Subcutaneous abdominal adipose tissue (tissue), 5 donors: ENCODE measurements at regions not wholly inside any gene's neighbourhood (a gene's known extent, or its start where the extent isn't known, plus 50 kb on each side); places are given as distances from the start of the nearest gene placed in this dataset.

Source experiments
- H3K27ac ChIP-seq: one replicate; pipeline ENCODE4 v1.7.0; 2013; ENCODE audit warnings: low read depth, mild to moderate bottlenecking, inconsistent platforms, low read length, moderate library complexity
- H3K27me3 ChIP-seq, 5 donors: one replicate each; pipeline ENCODE4 v1.7.0; 2013; ENCODE audit warnings: low read length in 5 of 5, inconsistent platforms in 1 of 5; ENCODE audit not compliant: control insufficient read depth in 5 of 5, insufficient read depth in 4 of 5
- H3K36me3 ChIP-seq, 5 donors: one replicate each; pipeline ENCODE4 v1.7.0; 2013; ENCODE audit warnings: low read length in 5 of 5; ENCODE audit not compliant: control insufficient read depth in 5 of 5, insufficient read depth in 5 of 5
- H3K4me1 ChIP-seq, 5 donors: one replicate each; pipeline ENCODE4 v1.7.0; 2013; ENCODE audit warnings: low read length in 5 of 5, mild to moderate bottlenecking in 3 of 5, moderate library complexity in 1 of 5; ENCODE audit not compliant: control insufficient read depth in 5 of 5, insufficient read depth in 5 of 5
- H3K4me3 ChIP-seq, 5 donors: one replicate each; pipeline ENCODE4 v1.7.0; 2013; ENCODE audit warnings: low read length in 5 of 5, low read depth in 1 of 5
- H3K9ac ChIP-seq, 5 donors: one replicate each; pipeline ENCODE4 v1.7.0; 2013; ENCODE audit warnings: low read length in 5 of 5, mild to moderate bottlenecking in 4 of 5, moderate library complexity in 3 of 5
- H3K9me3 ChIP-seq, 5 donors: one replicate each; pipeline ENCODE4 v1.7.0; 2013; ENCODE audit warnings: low read length in 5 of 5; ENCODE audit not compliant: control insufficient read depth in 5 of 5
- donor health status: healthy.
- donor health status: healthy.
- donor health status: healthy.
- donor health status: healthy.
- donor health status: healthy.

GRCh38 chr3:186471771-186472170 lies 72.4 kb downstream of the CRYGS start:
- H3K27ac ChIP-seq: no peak overlapping the region
- H3K4me3 ChIP-seq: no peak overlapping the region
- H3K36me3 ChIP-seq: no peaks in the 10 kb centered on the region

GRCh38 chr3:186469525-186469924 lies 74.7 kb downstream of the CRYGS start:
- Histone ChIP-seq H3K27ac (no peak overlapping the region), H3K4me1 (no peaks in the 10 kb centered on the region), H3K36me3 (no peaks in the 10 kb centered on the region), H3K9me3 (no peaks in the 10 kb centered on the region), H3K9ac (no peak overlapping the region), H3K27me3 (peaks cover 0 to 4% (median 0%) of the 10 kb centered on the region in 5 donors), H3K4me3 (no peak overlapping the region)

More at GRCh38 chr3:186471771-186472170, 72.4 kb downstream of the CRYGS start:
- Histone ChIP-seq H3K4me1 (no peaks in the 10 kb centered on the region), H3K27me3 (peaks cover 0 to 4% (median 0%) of the 10 kb centered on the region in 5 donors), H3K9ac (no peak overlapping the region), H3K9me3 (no peaks in the 10 kb centered on the region)

- Histone ChIP-seq H3K27me3 (peaks cover 0 to 4% (median 0%) of the 10 kb centered on the region in 5 donors), H3K9ac (no peak overlapping the region), H3K4me3 (no peak overlapping the region), H3K9me3 (no peaks in the 10 kb centered on the region), H3K27ac (no peak overlapping the region), H3K36me3 (no peaks in the 10 kb centered on the region), H3K4me1 (no peaks in the 10 kb centered on the region)
Measured at GRCh38 chr3:186467969-186468368, 76.2 kb downstream of the CRYGS start.

GRCh38 chr3:186466391-186466974 lies 77.7 kb downstream of the CRYGS start:
- Histone ChIP-seq H3K36me3 (no peaks in the 10 kb centered on the region), H3K9me3 (no peaks in the 10 kb centered on the region), H3K27me3 (peaks cover 0 to 3% (median 0%) of the 10 kb centered on the region in 5 donors), H3K4me1 (no peaks in the 10 kb centered on the region), H3K4me3 (no peak overlapping the region), H3K9ac (no peak overlapping the region), H3K27ac (no peak overlapping the region)

GRCh38 chr3:186465508-186465907 lies 78.7 kb downstream of the CRYGS start:
- H3K4me1 ChIP-seq: no peaks in the 10 kb centered on the region
- H3K4me3 ChIP-seq: no peak overlapping the region
- H3K9me3 ChIP-seq: no peaks in the 10 kb centered on the region
- H3K36me3 ChIP-seq: no peaks in the 10 kb centered on the region
- H3K9ac ChIP-seq: no peak overlapping the region
- no peak overlapping the region for H3K27ac ChIP-seq
- H3K27me3 ChIP-seq: peaks cover 0 to 3% (median 0%) of the 10 kb centered on the region in 5 donors

- no peaks in the 10 kb centered on the region for H3K4me1 ChIP-seq
- H3K36me3 ChIP-seq: no peaks in the 10 kb centered on the region
- no peaks in the 10 kb centered on the region for H3K9me3 ChIP-seq
- no peak overlapping the region for H3K9ac ChIP-seq
- H3K27ac ChIP-seq: no peak overlapping the region
- no peak overlapping the region for H3K4me3 ChIP-seq
- H3K27me3 ChIP-seq: peaks cover 0 to 3% (median 0%) of the 10 kb centered on the region in 5 donors
Measured at GRCh38 chr3:186464424-186465093, 79.6 kb downstream of the CRYGS start.

GRCh38 chr3:186461141-186461540 lies 83.0 kb downstream of the CRYGS start:
- no peak overlapping the region for H3K9ac ChIP-seq
- H3K36me3 ChIP-seq: no peaks in the 10 kb centered on the region
- H3K9me3 ChIP-seq: no peaks in the 10 kb centered on the region
- H3K27me3 ChIP-seq: no peaks in the 10 kb centered on the region
- no peak overlapping the region for H3K4me3 ChIP-seq
- no peaks in the 10 kb centered on the region for H3K4me1 ChIP-seq
- no peak overlapping the region for H3K27ac ChIP-seq

GRCh38 chr3:186459108-186459467 lies 85.1 kb downstream of the CRYGS start:
- Histone ChIP-seq H3K9ac (no peak overlapping the region), H3K27ac (no peak overlapping the region), H3K36me3 (no peaks in the 10 kb centered on the region), H3K27me3 (peaks cover 0 to 2% (median 0%) of the 10 kb centered on the region in 5 donors), H3K9me3 (no peaks in the 10 kb centered on the region), H3K4me3 (no peak overlapping the region), H3K4me1 (no peaks in the 10 kb centered on the region)

- Histone ChIP-seq H3K4me3 (no peak overlapping the region), H3K9me3 (no peaks in the 10 kb centered on the region), H3K4me1 (no peaks in the 10 kb centered on the region), H3K36me3 (no peaks in the 10 kb centered on the region), H3K27me3 (peaks cover 0 to 2% (median 0%) of the 10 kb centered on the region in 5 donors), H3K9ac (no peak overlapping the region), H3K27ac (no peak overlapping the region)
Measured at GRCh38 chr3:186458306-186459107, 85.7 kb downstream of the CRYGS start.

GRCh38 chr3:186457236-186457635 lies 86.9 kb downstream of the CRYGS start:
- Histone ChIP-seq H3K4me1 (no peaks in the 10 kb centered on the region), H3K27ac (no peak overlapping the region), H3K9me3 (no peaks in the 10 kb centered on the region), H3K27me3 (peaks cover 0 to 2% (median 0%) of the 10 kb centered on the region in 5 donors), H3K9ac (no peak overlapping the region), H3K4me3 (no peak overlapping the region), H3K36me3 (no peaks in the 10 kb centered on the region)
